SK-N-SH treated with all-trans-retinoic acid at 6 μM for 48 hours (cell line): ENCODE measurements at regions not wholly inside any gene's neighbourhood (a gene's known extent, or its start where the extent isn't known, plus 50 kb on each side); places are given as distances from the start of the nearest gene placed in this dataset.

Source experiments
- ATAC-seq: fragments of 200-7000 bp; cut with Tn5 transposase; 3 replicates; pipeline ENCODE4 v1.9.1; 2020; ENCODE audit warnings: mild to moderate bottlenecking, moderate library complexity
- ARNTL ChIP-seq: fragments of 450-650 bp; formaldehyde crosslinking; IDR thresholded peaks from 2 replicates; pipeline ENCODE4 v1.5.0; 2020; ENCODE audit warnings: low read depth, mild to moderate bottlenecking, moderate library complexity, borderline replicate concordance
- BACH2 ChIP-seq: fragments of 250-450 bp; sonication (Bioruptor Pico); IDR thresholded peaks from 2 replicates; pipeline ENCODE4 v1.9.0; 2021; ENCODE audit warnings: mild to moderate bottlenecking, borderline replicate concordance
- CREB5 ChIP-seq: fragments of 250-450 bp; sonication (Bioruptor Pico); IDR thresholded peaks from 2 replicates; pipeline ENCODE4 v1.5.1; 2020; ENCODE audit warnings: low read depth, mild to moderate bottlenecking, moderate library complexity
- CSRNP3 ChIP-seq: fragments of 250-450 bp; sonication (Bioruptor Pico); IDR thresholded peaks from 2 replicates; pipeline ENCODE4 v1.5.1; 2021; ENCODE audit warnings: mild to moderate bottlenecking, moderate library complexity
- ESRRG ChIP-seq: fragments of 250-450 bp; sonication (Bioruptor Pico); IDR thresholded peaks from 2 replicates; pipeline ENCODE4 v1.6.1; 2021; ENCODE audit warnings: mild to moderate bottlenecking
- GLIS3 ChIP-seq: fragments of 250-450 bp; sonication (Bioruptor Pico); IDR thresholded peaks from 2 replicates; pipeline ENCODE4 v1.5.0; 2020; ENCODE audit warnings: mild to moderate bottlenecking, moderate library complexity
- ISL1 ChIP-seq: fragments of 250-450 bp; sonication (Bioruptor Pico); IDR thresholded peaks from 2 replicates; pipeline ENCODE4 v2.1.2; 2022; ENCODE audit warnings: mild to moderate bottlenecking, moderate library complexity
- OSR1 ChIP-seq: fragments of 250-450 bp; sonication (Bioruptor Pico); IDR thresholded peaks from 2 replicates; pipeline ENCODE4 v1.8.0; 2022; ENCODE audit warnings: moderate library complexity, mild to moderate bottlenecking, inconsistent platforms
- PATZ1 ChIP-seq: fragments of 250-450 bp; sonication (Bioruptor Pico); IDR thresholded peaks from 2 replicates; pipeline ENCODE4 v1.8.0; 2020; ENCODE audit warnings: mild to moderate bottlenecking, moderate library complexity, borderline replicate concordance
- POU6F1 ChIP-seq: fragments of 250-450 bp; sonication (Bioruptor Pico); IDR thresholded peaks from 2 replicates; pipeline ENCODE4 v1.8.0; 2021; ENCODE audit warnings: low read depth, mild to moderate bottlenecking, moderate library complexity, borderline replicate concordance
- PPARA ChIP-seq: fragments of 250-450 bp; sonication (Bioruptor Pico); IDR thresholded peaks from 2 replicates; pipeline ENCODE4 v1.5.0; 2020; ENCODE audit warnings: mild to moderate bottlenecking, borderline replicate concordance
- RARB ChIP-seq: fragments of 250-450 bp; sonication (Bioruptor Pico); IDR thresholded peaks from 2 replicates; pipeline ENCODE4 v1.8.0; 2021; ENCODE audit warnings: mild to moderate bottlenecking, moderate library complexity
- SNAI2 ChIP-seq: fragments of 250-450 bp; sonication (Bioruptor Pico); IDR thresholded peaks from 2 replicates; pipeline ENCODE4 v1.5.0; 2020; ENCODE audit warnings: mild to moderate bottlenecking, moderate library complexity
- TOX ChIP-seq: fragments of 250-450 bp; sonication (Bioruptor Pico); IDR thresholded peaks from 2 replicates; pipeline ENCODE4 v1.8.0; 2021; ENCODE audit warnings: mild to moderate bottlenecking, moderate library complexity, borderline replicate concordance
- ZC3H10 ChIP-seq: fragments of 250-450 bp; sonication (Bioruptor Pico); IDR thresholded peaks from 2 replicates; pipeline ENCODE4 v1.5.1; 2021; ENCODE audit warnings: mild to moderate bottlenecking, moderate library complexity
- ZFP3 ChIP-seq: fragments of 250-450 bp; sonication (Bioruptor Pico); IDR thresholded peaks from 2 replicates; pipeline ENCODE4 v1.5.0; 2020; ENCODE audit warnings: mild to moderate bottlenecking, moderate library complexity
- ZNF565 ChIP-seq: fragments of 450-650 bp; formaldehyde crosslinking; conservative IDR thresholded peaks from 2 replicates; pipeline ENCODE4 v1.5.0; 2020; ENCODE audit warnings: low read depth, mild to moderate bottlenecking, moderate library complexity
- ZNF70 ChIP-seq: fragments of 450-650 bp; formaldehyde crosslinking; IDR thresholded peaks from 2 replicates; pipeline ENCODE4 v1.5.0; 2020; ENCODE audit warnings: mild to moderate bottlenecking, moderate library complexity
- ZNF8 ChIP-seq: fragments of 450-650 bp; formaldehyde crosslinking; IDR thresholded peaks from 2 replicates; pipeline ENCODE4 v1.5.0; 2020; ENCODE audit warnings: mild to moderate bottlenecking, moderate library complexity

- TF ChIP-seq OSR1 (CRISPR knock-in tag): no peak
- no peak for TF ChIP-seq TOX (CRISPR knock-in tag)
- TF ChIP-seq CSRNP3 (CRISPR knock-in tag): no peak
- TF ChIP-seq POU6F1 (CRISPR knock-in tag): no peak
- no peak for TF ChIP-seq ESRRG (CRISPR knock-in tag)
- no peak for TF ChIP-seq ZNF70
- TF ChIP-seq RARB (CRISPR knock-in tag): no peak
- TF ChIP-seq ISL1: no peak
- no peak for TF ChIP-seq ZNF8 (CRISPR knock-in tag)
- TF ChIP-seq GLIS3 (CRISPR knock-in tag): no peak
- no peak for TF ChIP-seq ARNTL (CRISPR knock-in tag)
- no peak for ATAC-seq
Measured at GRCh38 chr7:86130268-86130667, 513.4 kb upstream of the GRM3 start.

- ATAC-seq: no peak
- TF ChIP-seq ZC3H10 (CRISPR knock-in tag) (no peak), ZNF565 (no peak)
- TF ChIP-seq, all 23 proteins: peak for 0
Measured at GRCh38 chr7:86123476-86123875, 520.2 kb upstream of the GRM3 start.

- no peak for TF ChIP-seq OSR1 (CRISPR knock-in tag)
- no peak for TF ChIP-seq ARNTL (CRISPR knock-in tag)
- TF ChIP-seq ISL1: no peak
- TF ChIP-seq POU6F1 (CRISPR knock-in tag): no peak
- TF ChIP-seq BACH2: no peak
- TF ChIP-seq GLIS3 (CRISPR knock-in tag): no peak
- no peak for TF ChIP-seq PATZ1 (CRISPR knock-in tag)
- TF ChIP-seq ZNF70: no peak
- TF ChIP-seq ZFP3: no peak
- TF ChIP-seq TOX (CRISPR knock-in tag): no peak
- no peak for TF ChIP-seq CREB5 (CRISPR knock-in tag)
- TF ChIP-seq ZNF565: no peak
- TF ChIP-seq PPARA (CRISPR knock-in tag): no peak
- no peak for TF ChIP-seq SNAI2 (CRISPR knock-in tag)
- no peak for TF ChIP-seq RARB (CRISPR knock-in tag)
- no peak for ATAC-seq
Measured at GRCh38 chr7:86094166-86094669, 549.5 kb upstream of the GRM3 start.

- no peak for ATAC-seq
Measured at GRCh38 chr7:86091369-86091768, 552.3 kb upstream of the GRM3 start.

More at GRCh38 chr7:86091369-86091768, 552.3 kb upstream of the GRM3 start:
- no peak for TF ChIP-seq ZC3H10 (CRISPR knock-in tag)
- TF ChIP-seq CREB5 (CRISPR knock-in tag): no peak
- TF ChIP-seq BACH2: no peak
- TF ChIP-seq ZFP3: no peak
- TF ChIP-seq ZNF70: no peak
